Smooth muscle cell (in vitro differentiated cells): ENCODE measurements at regions not wholly inside any gene's neighbourhood (a gene's known extent, or its start where the extent isn't known, plus 50 kb on each side); places are given as distances from the start of the nearest gene placed in this dataset.

Experiments used
- DNase-seq: peaks from one replicate; lab custom pipeline; 2025; ENCODE audit not compliant: unreplicated experiment; lab: John Stamatoyannopoulos, UW
- H2AFZ ChIP-seq: fragments of 200-600 bp; sonication (generic); 2 replicates; pipeline ENCODE4 v1.6.0; 2016; ENCODE audit warnings: antibody characterized with exemption, low read depth, mild to moderate bottlenecking
- H3F3A ChIP-seq: fragments of 200-600 bp; sonication (generic); 2 replicates; pipeline ENCODE4 v1.6.0; 2017; ENCODE audit warnings: antibody characterized with exemption, low read depth
- H3K27ac ChIP-seq: fragments of 200-600 bp; sonication (generic); 2 replicates; pipeline ENCODE4 v1.5.1; 2016; ENCODE audit warnings: low read depth, mild to moderate bottlenecking
- H3K27me3 ChIP-seq: fragments of 200-600 bp; sonication (generic); 2 replicates; pipeline ENCODE4 v1.6.1; 2016; ENCODE audit warnings: low read depth, mild to moderate bottlenecking
- H3K36me3 ChIP-seq: fragments of 200-600 bp; sonication (generic); 2 replicates; pipeline ENCODE4 v1.5.1; 2016; ENCODE audit warnings: low read depth
- H3K4me1 ChIP-seq: fragments of 200-600 bp; sonication (generic); 2 replicates; pipeline ENCODE4 v1.5.1; 2016; ENCODE audit warnings: low read depth
- H3K4me2 ChIP-seq: fragments of 200-600 bp; sonication (generic); 2 replicates; pipeline ENCODE4 v1.6.0; 2016; ENCODE audit warnings: mild to moderate bottlenecking
- H3K4me3 ChIP-seq: fragments of 200-600 bp; sonication (generic); 2 replicates; pipeline ENCODE4 v1.5.1; 2016; ENCODE audit warnings: mild to moderate bottlenecking
- H3K79me2 ChIP-seq: fragments of 200-600 bp; sonication (generic); 2 replicates; pipeline ENCODE4 v1.6.0; 2016; ENCODE audit warnings: low read depth, mild to moderate bottlenecking
- H3K9ac ChIP-seq: fragments of 200-600 bp; sonication (generic); 2 replicates; pipeline ENCODE4 v1.6.0; 2016; ENCODE audit warnings: low read depth
- H3K9me3 ChIP-seq: fragments of 200-600 bp; sonication (generic); replicated peaks from 2 replicates; pipeline ENCODE4 v1.5.1; 2016; ENCODE audit warnings: low read depth
- H4K20me1 ChIP-seq: fragments of 200-600 bp; sonication (generic); 2 replicates; pipeline ENCODE4 v1.6.0; 2016; ENCODE audit warnings: low read depth
- CTCF ChIP-seq: fragments of 200-600 bp; sonication (generic); IDR thresholded peaks from 2 replicates; pipeline ENCODE4 v1.5.1; 2017; ENCODE audit warnings: borderline replicate concordance, mild to moderate bottlenecking, antibody characterized with exemption; ENCODE audit not compliant: insufficient read depth, poor library complexity, severe bottlenecking
- WGBS: methylation state at CpG from one replicate; pipeline ENCODE4 v1.1.7; 2016; ENCODE audit warnings: low lambda C conversion rate; 5-methylcytosine and 5-hydroxymethylcytosine counted together

GRCh38 chr4:184329659-184330400 lies 112.2 kb upstream of the ENPP6 start:
- no peak for DNase-seq
- Histone ChIP-seq H3F3A (no peaks in the 10 kb centered on the region), H3K4me1 (no peaks in the 10 kb centered on the region), H2AFZ (no peak overlapping the region), H3K27ac (no peak overlapping the region), H3K27me3 (no peaks in the 10 kb centered on the region), H4K20me1 (no peaks in the 10 kb centered on the region), H3K9me3 (no peaks in the 10 kb centered on the region), H3K4me3 (no peak overlapping the region), H3K79me2 (no peaks in the 10 kb centered on the region), H3K9ac (no peak overlapping the region), H3K4me2 (no peak overlapping the region), H3K36me3 (no peaks in the 10 kb centered on the region)
- TF ChIP-seq CTCF: no peak
- 97% methylated on average over 14 of the region's 14 CpGs for WGBS

- no peaks in the 10 kb centered on the region for H3F3A ChIP-seq
- no peaks in the 10 kb centered on the region for H3K27me3 ChIP-seq
- no peaks in the 10 kb centered on the region for H4K20me1 ChIP-seq
- no peaks in the 10 kb centered on the region for H3K4me1 ChIP-seq
- H3K4me2 ChIP-seq: no peak overlapping the region
- no peak overlapping the region for H3K9ac ChIP-seq
- no peaks in the 10 kb centered on the region for H3K9me3 ChIP-seq
- 87% methylated on average over 9 of the region's 9 CpGs for WGBS
- no peak overlapping the region for H2AFZ ChIP-seq
- H3K27ac ChIP-seq: peak overlapping the region; percentile 19
- no peaks in the 10 kb centered on the region for H3K79me2 ChIP-seq
- H3K4me3 ChIP-seq: no peak overlapping the region
- no peaks in the 10 kb centered on the region for H3K36me3 ChIP-seq
- no peak for TF ChIP-seq CTCF
- DNase-seq: no peak
Measured at GRCh38 chr4:184329235-184329634, 111.6 kb upstream of the ENPP6 start.

- no peak overlapping the region for H3K4me2 ChIP-seq
- no peak overlapping the region for H2AFZ ChIP-seq
- no peak for TF ChIP-seq CTCF
- H3K36me3 ChIP-seq: no peaks in the 10 kb centered on the region
- no peak overlapping the region for H3K4me3 ChIP-seq
- H3F3A ChIP-seq: no peaks in the 10 kb centered on the region
- DNase-seq: no peak
- no peaks in the 10 kb centered on the region for H3K79me2 ChIP-seq
- H3K9ac ChIP-seq: no peak overlapping the region
- H3K27ac ChIP-seq: peak overlapping the region; percentile 19
- H3K27me3 ChIP-seq: no peaks in the 10 kb centered on the region
- no peaks in the 10 kb centered on the region for H3K4me1 ChIP-seq
- no peaks in the 10 kb centered on the region for H3K9me3 ChIP-seq
- no peaks in the 10 kb centered on the region for H4K20me1 ChIP-seq
- 81% methylated on average over 7 of the region's 7 CpGs for WGBS
Measured at GRCh38 chr4:184328022-184328736, 110.5 kb upstream of the ENPP6 start.
